Activated CD8-positive, alpha-beta memory T cell treated with anti-CD3 and anti-CD28 coated beads for 4 hours (primary cell): ENCODE measurements at regions not wholly inside any gene's neighbourhood (a gene's known extent, or its start where the extent isn't known, plus 50 kb on each side); places are given as distances from the start of the nearest gene placed in this dataset.

Experiments
- DNase-seq, 2 donors: peaks; one replicate each; pipeline ENCODE4 v3.0.0-alpha.2; 2020; ENCODE audit warnings: low read depth in 2 of 2

DNA sequence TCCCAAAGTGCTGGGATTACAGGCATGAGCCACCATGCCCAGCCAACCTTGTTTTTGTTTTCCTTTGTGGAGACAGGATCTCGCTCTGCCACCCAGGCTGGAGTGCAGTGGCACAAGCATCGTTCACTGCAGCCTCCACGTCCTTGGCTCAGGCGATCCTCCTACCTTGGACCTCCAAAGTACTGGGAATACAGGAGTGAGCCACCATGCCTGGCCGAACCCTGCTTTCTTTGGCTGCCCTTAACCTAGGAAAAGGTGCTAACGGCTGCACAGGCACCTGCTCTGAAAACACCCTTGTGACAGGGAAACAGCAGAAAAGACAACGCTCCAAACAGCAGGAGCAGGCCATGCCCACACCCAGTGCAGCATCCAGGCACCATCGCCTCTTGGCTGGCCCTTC, 71.9 kb downstream of the OAT start:
- DNase-seq: no peak

DNA sequence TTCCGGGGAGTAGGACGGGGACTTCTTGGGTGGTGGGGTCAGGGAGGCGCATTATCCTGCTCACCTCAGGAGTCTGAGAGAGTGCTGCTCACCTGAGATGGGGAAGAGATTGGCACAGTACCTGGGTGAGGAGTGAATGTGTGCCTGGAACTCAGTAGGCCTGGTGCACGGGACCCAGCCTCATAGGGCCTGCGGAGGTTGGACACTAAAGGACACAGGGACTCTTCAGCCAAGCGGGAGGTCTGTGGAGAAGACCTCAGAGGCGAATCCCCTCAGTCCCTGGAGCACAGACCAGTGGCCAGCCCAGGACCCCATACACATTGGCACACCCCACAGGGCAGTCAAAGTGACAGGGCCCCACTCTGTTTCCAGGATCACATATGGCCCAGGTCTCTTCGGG, 73.2 kb downstream of the OAT start:
- no peak for DNase-seq

- DNase-seq: no peak
These were observed 73.8 kb downstream of the OAT start for GRCh38 chr10:124344931-124345330.

- DNase-seq: no peak
These were observed 74.5 kb downstream of the OAT start for GRCh38 chr10:124344266-124344590.

GRCh38 chr10:124343351-124344265, 75.1 kb downstream of the OAT start:
- DNase-seq: no peak

DNA sequence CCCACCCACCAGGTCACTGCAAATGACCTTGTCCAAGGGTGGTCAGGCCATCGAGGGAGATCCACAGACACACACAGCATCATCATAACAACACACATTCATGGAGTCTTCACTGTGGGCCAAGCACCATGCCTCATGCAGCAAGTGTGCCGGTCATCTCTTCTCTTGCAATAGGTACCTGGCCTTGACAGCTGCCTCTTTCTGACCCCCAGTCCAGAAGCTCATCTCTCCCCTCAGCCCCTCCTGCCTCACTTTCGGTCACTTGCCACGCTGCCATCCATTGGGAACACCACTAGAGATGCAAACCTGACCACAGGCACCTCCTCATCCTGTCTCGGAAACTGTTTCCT, 75.9 kb downstream of the OAT start:
- DNase-seq: no peak

DNA sequence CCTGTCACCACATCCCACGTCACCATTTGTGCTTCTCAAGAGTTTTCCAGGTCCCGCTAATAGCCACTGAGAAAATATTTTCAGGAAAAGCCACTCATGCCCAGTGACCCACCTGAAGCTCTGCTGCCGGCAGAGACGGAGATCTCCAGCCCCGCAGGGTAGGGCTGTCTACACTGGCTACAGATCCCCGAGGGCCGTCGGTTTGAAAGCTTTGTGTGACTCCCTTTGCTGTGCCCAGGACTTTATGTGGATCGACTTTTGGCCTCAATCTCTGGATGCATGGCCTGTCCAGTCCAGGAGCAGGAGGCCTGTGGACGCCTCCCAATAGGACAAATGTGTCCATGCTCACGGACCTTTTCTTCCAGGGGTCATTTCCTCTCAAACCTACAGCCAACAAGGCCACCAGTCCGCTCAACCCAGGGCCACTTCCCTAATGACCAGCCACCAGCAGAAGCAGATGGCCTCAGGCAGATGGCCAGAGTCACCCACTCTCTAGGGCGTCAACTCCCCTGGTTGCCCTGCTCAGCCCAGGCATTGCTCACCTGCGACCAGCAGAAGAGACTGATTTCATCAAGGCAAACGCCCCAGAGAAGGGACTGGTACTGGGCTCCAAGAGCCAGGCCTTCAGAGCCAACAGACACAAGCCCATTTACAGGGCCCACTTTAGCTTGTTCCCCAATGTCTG, 76.4 kb downstream of the OAT start:
- no peak for DNase-seq

GRCh38 chr10:124341768-124342135, 77.0 kb downstream of the OAT start:
- no peak for DNase-seq

- no peak for DNase-seq
These were observed 78.5 kb downstream of the OAT start for GRCh38 chr10:124340033-124340760.

DNA sequence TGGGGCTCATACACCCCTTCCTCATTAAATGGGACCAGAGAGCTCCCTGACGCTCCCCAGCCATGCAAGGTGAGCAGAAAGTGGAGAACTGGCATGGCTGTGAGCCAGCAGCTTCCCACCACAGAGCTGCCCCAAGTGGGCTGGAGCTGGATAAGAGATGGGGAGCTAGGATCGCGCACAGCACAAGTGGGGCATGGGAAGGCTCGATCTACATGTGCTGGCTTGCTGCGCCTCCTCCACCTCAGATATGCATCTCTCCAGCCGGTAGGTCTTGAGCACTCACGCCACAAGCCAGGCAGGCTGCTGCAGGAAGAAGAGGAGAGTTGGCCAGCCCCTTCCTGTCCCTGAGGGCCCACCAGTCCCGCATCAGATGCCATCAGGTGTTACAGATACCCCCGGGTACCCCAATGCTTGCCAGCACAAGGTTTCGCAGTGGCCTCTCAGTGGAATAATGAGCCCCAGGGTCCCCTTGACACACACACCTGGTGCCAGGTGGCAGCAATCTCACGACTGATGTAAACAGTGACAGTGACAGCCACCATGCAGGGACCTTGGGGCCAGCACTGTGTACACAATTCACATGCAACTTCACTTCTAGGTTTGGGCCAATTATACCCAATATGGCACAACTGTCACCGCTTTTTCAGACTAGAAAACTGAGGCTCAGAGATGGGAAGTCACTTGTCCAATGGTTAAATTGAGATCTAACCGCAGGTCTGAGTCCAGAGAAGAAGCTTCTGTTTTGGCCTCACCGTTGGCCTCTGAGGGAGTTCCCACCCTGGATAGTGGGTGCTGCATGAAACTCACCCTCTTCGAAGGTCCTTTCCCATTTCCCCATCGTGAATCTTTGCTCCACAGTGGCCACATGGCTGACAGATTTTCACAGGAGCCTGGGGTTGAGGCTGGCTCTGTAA, 79.3 kb downstream of the OAT start:
- no peak for DNase-seq

DNA sequence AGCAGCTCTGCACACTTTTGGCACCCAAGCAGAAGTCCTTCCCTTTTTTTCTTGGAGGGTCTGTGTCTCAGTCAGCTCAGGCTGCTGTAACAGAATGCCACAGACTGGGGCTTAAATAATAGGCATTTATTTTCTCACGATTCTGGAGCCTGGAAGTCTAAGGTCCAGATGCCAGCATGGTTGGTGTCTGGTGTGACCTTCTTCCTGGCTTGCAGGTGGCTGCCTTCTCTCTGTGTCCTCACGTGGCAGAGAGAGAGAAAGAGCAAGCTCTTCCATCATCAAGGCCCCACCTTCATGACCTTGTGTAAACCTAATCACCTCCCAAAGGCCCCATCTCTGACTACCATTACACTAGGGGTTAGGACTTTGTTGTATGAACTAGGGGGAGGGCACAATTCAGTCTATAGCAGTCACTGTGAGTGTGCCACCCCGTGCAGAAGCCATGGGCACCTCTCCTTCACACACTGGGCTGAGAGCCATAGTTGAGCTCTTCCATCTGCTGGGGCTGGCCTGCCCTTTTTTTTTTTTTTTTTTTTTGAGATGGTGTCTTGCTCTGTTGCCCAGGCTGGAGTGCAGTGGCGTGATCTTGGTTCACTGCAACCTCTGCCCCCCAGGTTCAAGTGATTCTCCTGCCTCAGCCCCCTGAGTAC, 80.3 kb downstream of the OAT start:
- no peak for DNase-seq

GRCh38 chr10:124336186-124336585, 82.5 kb downstream of the OAT start:
- no peak for DNase-seq

GRCh38 chr10:124333931-124334330, 84.8 kb downstream of the OAT start:
- no peak for DNase-seq

- no peak for DNase-seq
These were observed 86.3 kb downstream of the OAT start for GRCh38 chr10:124332426-124332825.

GRCh38 chr10:124329941-124330340, 88.8 kb downstream of the OAT start:
- no peak for DNase-seq

DNA sequence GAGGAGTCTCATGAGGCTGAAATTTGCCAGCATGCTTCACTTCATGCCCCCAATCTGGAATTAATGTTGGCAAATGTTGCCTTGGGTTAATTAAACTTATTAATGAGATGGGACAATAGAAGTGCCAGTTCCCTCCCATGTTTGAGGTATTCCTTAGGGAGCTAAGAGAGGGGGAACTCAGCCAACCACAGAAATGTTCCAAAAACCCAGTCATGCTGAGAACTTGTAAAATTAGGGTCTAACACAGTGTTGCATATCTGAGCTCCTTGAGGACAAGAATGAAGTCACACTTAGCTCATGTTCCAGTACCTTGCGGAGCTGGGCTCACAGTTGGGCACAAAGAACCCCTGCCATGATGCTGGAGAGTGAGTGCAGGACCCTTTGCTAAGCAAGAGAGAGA, 89.4 kb downstream of the OAT start:
- DNase-seq: no peak

DNA sequence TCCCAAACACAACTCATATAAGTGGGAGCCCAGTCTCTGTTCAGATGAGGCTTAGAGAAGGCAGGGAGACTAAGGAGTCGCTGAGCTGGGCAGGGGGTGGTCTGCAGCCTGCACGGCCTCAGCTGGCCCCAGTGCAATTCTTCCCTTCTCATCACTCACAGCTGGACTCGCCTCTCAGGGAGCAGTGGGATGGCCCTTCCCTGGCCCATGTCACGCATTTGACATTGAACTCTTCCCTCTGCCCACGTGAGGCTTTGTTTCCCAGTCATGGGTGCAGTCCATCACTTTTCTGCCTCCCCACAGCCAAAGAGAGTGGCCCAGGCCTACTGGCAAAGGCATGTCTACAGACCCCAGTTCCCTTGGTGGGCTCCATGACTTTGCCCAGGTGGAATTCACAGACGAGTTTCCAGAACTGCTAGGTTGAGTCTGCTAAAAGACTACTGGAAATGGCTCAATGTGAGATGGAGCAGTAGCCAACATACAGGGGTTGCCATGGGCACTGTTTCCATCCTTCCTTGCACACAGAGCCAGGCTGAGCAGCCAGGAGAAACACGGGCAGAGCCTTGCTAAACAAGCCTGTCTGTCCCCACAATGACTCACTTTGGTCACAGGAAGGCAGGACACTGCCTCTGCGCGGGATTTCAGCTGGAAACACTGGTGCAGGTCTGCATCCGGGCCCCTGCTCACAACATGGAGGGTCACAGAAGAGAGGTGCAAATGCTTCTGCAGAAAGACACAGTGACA, 90.1 kb downstream of the OAT start:
- no peak for DNase-seq

GRCh38 chr10:124325998-124326636, 92.6 kb downstream of the OAT start:
- DNase-seq: no peak

DNA sequence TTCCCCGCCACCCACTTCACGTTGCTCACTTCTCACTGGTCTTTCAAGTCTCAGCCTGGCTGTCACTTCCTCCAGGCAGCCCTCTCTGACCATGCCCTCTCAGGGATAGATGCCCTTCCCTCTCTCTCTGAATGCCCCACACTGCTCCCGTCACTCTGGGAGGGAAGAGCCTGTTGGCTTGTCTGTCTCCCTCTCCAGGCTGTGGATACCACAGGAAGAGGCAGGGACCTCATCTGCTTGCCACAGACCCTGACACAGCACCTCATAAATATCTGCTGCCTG, 93.1 kb downstream of the OAT start:
- no peak for DNase-seq
